CD14-positive monocyte (primary cell): ENCODE measurements at regions not wholly inside any gene's neighbourhood (a gene's known extent, or its start where the extent isn't known, plus 50 kb on each side); places are given as distances from the start of the nearest gene placed in this dataset.

Experiments used
- DNase-seq, 3 donors: peaks; one replicate each; pipeline ENCODE4 v3.0.0-alpha.2; 2011 to 2022
- H2AFZ ChIP-seq: 2 replicates; pipeline ENCODE4 v1.6.0; 2012; ENCODE audit warnings: mild to moderate bottlenecking, low read depth, low read length, inconsistent platforms; ENCODE audit not compliant: insufficient read depth, poor library complexity, severe bottlenecking
- H3K27ac ChIP-seq, 2 donors: 1 replicate in 1 of 2; 2 replicates in 1 of 2; pipeline ENCODE4 v1.5.1; 2012 to 2013; ENCODE audit warnings: low read length in 2 of 2, control low read depth in 1 of 2, inconsistent platforms in 1 of 2, low read depth in 1 of 2, mild to moderate bottlenecking in 1 of 2
- H3K27me3 ChIP-seq, 2 donors: one replicate each; pipeline versions ENCODE4 v1.6.0 to v1.6.1; 2011 to 2013; ENCODE audit warnings: low read length in 2 of 2; ENCODE audit not compliant: control insufficient read depth in 2 of 2, insufficient read depth in 2 of 2
- H3K36me3 ChIP-seq, 2 donors: replicated peaks in 1 of 2; 1 replicate in 1 of 2; 2 replicates in 1 of 2; pipeline versions ENCODE4 v1.5.1 to v1.6.1; 2012 to 2013; ENCODE audit warnings: low read length in 2 of 2, control low read depth in 1 of 2, inconsistent platforms in 1 of 2, mild to moderate bottlenecking in 1 of 2; ENCODE audit not compliant: insufficient read depth in 2 of 2, control insufficient read depth in 1 of 2
- H3K4me1 ChIP-seq, 2 donors: 1 replicate in 1 of 2; 2 replicates in 1 of 2; pipeline versions ENCODE4 v1.5.1 to v1.6.1; 2012 to 2013; ENCODE audit warnings: low read length in 2 of 2, control low read depth in 1 of 2, inconsistent platforms in 1 of 2, mild to moderate bottlenecking in 1 of 2, moderate library complexity in 1 of 2; ENCODE audit not compliant: insufficient read depth in 2 of 2, control insufficient read depth in 1 of 2
- H3K4me2 ChIP-seq: replicated peaks from 2 replicates; pipeline ENCODE3; 2012; ENCODE audit warnings: low read length, moderate library complexity, mild to moderate bottlenecking; ENCODE audit not compliant: poor library complexity, severe bottlenecking; ENCODE audit errors: extremely low read depth
- H3K4me3 ChIP-seq, 3 experiments: fragments of 200-600 bp in 1 of 3; sonication (generic) in 1 of 3; replicated peaks in 1 of 3; 1 replicate in 2 of 3; 2 replicates in 1 of 3; pipeline ENCODE4 v1.5.1; 2011 to 2013; ENCODE audit warnings: low read length in 3 of 3, mild to moderate bottlenecking in 3 of 3, control low read depth in 2 of 3, low read depth in 2 of 3, inconsistent platforms in 1 of 3, moderate library complexity in 1 of 3
- H3K79me2 ChIP-seq: 2 replicates; pipeline ENCODE4 v1.6.0; 2012; ENCODE audit warnings: mild to moderate bottlenecking, control low read depth, inconsistent platforms, low read length, moderate library complexity; ENCODE audit not compliant: insufficient read depth
- H3K9ac ChIP-seq: 2 replicates; pipeline ENCODE4 v1.6.0; 2017; ENCODE audit warnings: low read length, mild to moderate bottlenecking; ENCODE audit not compliant: insufficient read depth, poor library complexity, severe bottlenecking
- H3K9me3 ChIP-seq, 2 donors: replicated peaks in 1 of 2; 1 replicate in 1 of 2; 2 replicates in 1 of 2; pipeline versions ENCODE4 v1.5.1 to v1.6.1; 2012 to 2013; ENCODE audit warnings: low read length in 2 of 2, control low read depth in 1 of 2; ENCODE audit not compliant: control insufficient read depth in 1 of 2, insufficient read depth in 1 of 2
- H4K20me1 ChIP-seq: 2 replicates; pipeline ENCODE4 v1.6.0; 2012; ENCODE audit warnings: mild to moderate bottlenecking, low read length, control low read depth, moderate library complexity; ENCODE audit not compliant: insufficient read depth
- H3K27ac Mint-ChIP-seq, 7 donors: one replicate each; pipeline ENCODE4 v1.8.0; 2020; ENCODE audit warnings: mild to moderate bottlenecking in 7 of 7, mixed read lengths in 7 of 7, moderate library complexity in 6 of 7, inconsistent platforms in 2 of 7
- H3K27me3 Mint-ChIP-seq, 3 donors: one replicate each; pipeline ENCODE4 v1.8.0; 2021 to 2022; ENCODE audit warnings: low read depth in 3 of 3, mild to moderate bottlenecking in 3 of 3, mixed read lengths in 3 of 3, moderate library complexity in 3 of 3, inconsistent platforms in 1 of 3
- H3K36me3 Mint-ChIP-seq, 2 donors: one replicate each; pipeline ENCODE4 v1.8.0; 2020; ENCODE audit warnings: mixed read lengths in 2 of 2, inconsistent platforms in 1 of 2, mild to moderate bottlenecking in 1 of 2
- H3K4me1 Mint-ChIP-seq: one replicate; pipeline ENCODE4 v1.8.0; 2020; ENCODE audit warnings: mild to moderate bottlenecking, mixed read lengths
- H3K4me3 Mint-ChIP-seq, 2 donors: one replicate each; pipeline ENCODE4 v1.8.0; 2020; ENCODE audit warnings: mild to moderate bottlenecking in 2 of 2, mixed read lengths in 2 of 2, moderate library complexity in 1 of 2
- H3K9me3 Mint-ChIP-seq, 7 donors: one replicate each; pipeline ENCODE4 v1.8.0; 2020 to 2022; ENCODE audit warnings: mixed read lengths in 7 of 7, mild to moderate bottlenecking in 6 of 7, moderate library complexity in 6 of 7, inconsistent platforms in 2 of 7
- CTCF ChIP-seq: fragments of 200-600 bp; IDR thresholded peaks from one replicate; pipeline ENCODE4 v1.8.0; 2022; ENCODE audit warnings: antibody characterized with exemption, mild to moderate bottlenecking
- WGBS: methylation state at CpG from one replicate; pipeline ENCODE4 v1.1.5; 2013; ENCODE audit warnings: missing lambda C conversion rate; ENCODE audit not compliant: insufficient coverage; 5-methylcytosine and 5-hydroxymethylcytosine counted together
- intact Hi-C, 2 donors: fragments of 100-400 bp; cut with micrococcal nuclease; formaldehyde crosslinking; loops; one replicate each; pipeline versions ENCODE4 v1.15.0 to v1.15.1; 2023

DNA sequence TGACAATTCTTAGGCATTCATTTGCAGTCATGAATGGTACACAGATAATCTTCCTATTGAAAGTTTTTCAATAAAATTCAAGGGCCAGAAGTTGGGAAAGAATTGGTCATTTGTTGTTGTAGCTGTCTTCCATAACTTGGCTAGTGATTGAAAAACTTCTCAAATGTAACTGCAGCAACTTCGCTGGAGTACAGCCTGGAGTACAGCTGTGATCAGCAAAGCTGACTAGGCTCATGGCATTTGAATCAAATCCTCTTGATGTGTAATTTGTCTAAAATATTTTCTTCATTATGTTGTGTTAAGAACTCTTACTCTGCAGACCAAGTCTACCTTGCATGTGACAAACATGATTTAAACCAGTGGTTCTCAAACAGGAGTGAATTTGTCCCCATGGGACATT, 226.5 kb upstream of the STEAP1 start:
- Histone ChIP-seq H3K27me3 (no peaks in the 10 kb centered on the region), H3K9me3 (peaks cover 5 to 6% of the 10 kb centered on the region in 2 donors), H3K79me2 (no peaks in the 10 kb centered on the region), H3K4me2 (no peak overlapping the region), H3K9ac (no peak overlapping the region), H3K4me3 (no peak overlapping the region), H3K27ac (no peak overlapping the region), H3K4me1 (no peaks in the 10 kb centered on the region), H2AFZ (no peak overlapping the region), H3K36me3 (no peaks in the 10 kb centered on the region), H4K20me1 (no peaks in the 10 kb centered on the region)
- TF ChIP-seq CTCF = no peak
- Mint-ChIP-seq H3K4me3 (no peak overlapping the region), H3K4me1 (no peaks in the 10 kb centered on the region), H3K36me3 (no peaks in the 10 kb centered on the region), H3K27me3 (peaks cover 0 to 1% (median 0%) of the 10 kb centered on the region in 3 donors), H3K9me3 (peaks cover 0 to 10% (median 0%) of the 10 kb centered on the region in 7 donors), H3K27ac (no peak overlapping the region)
- WGBS = no CpG with 5 or more reads among the region's 1 CpG
- no peak for DNase-seq
- intact Hi-C loops = no loop called here

DNA sequence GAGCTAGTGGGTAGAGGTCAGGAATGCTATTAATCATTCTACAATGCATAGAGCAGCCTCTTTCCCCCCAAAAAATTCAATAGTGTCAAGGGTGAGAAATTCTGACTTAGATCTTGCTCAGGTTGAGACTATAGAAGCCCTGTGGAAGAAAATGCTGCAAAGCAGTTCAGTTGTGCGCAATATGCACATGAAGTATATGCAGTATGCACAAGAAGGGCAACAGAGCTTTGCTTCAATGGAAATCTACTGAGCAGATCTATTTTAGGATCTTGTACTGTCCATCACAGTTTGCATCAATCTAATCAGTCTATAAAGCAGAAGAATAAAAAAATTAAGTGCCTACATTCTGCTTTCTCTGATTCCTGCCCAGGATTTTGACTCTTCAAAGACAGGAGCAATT, 225.8 kb upstream of the STEAP1 start:
- Histone ChIP-seq H3K4me3 (no peak overlapping the region), H3K27ac (no peak overlapping the region), H3K4me1 (no peaks in the 10 kb centered on the region), H3K9me3 (peaks cover 4 to 5% of the 10 kb centered on the region in 2 donors), H3K4me2 (no peak overlapping the region), H3K79me2 (no peaks in the 10 kb centered on the region), H3K9ac (no peak overlapping the region), H3K36me3 (no peaks in the 10 kb centered on the region), H2AFZ (no peak overlapping the region), H4K20me1 (no peaks in the 10 kb centered on the region), H3K27me3 (no peaks in the 10 kb centered on the region)
- Mint-ChIP-seq H3K9me3 (peaks cover 0 to 6% (median 0%) of the 10 kb centered on the region in 7 donors), H3K36me3 (no peaks in the 10 kb centered on the region), H3K27ac (no peak overlapping the region), H3K4me1 (no peaks in the 10 kb centered on the region), H3K4me3 (no peak overlapping the region), H3K27me3 (no peaks in the 10 kb centered on the region)
- no peak for DNase-seq
- WGBS = 100% methylated on average over 1 of the region's 1 CpG
- intact Hi-C loops = no loop called here
- TF ChIP-seq CTCF = no peak
